Activated CD4-positive, alpha-beta memory T cell treated with anti-CD3 and anti-CD28 coated beads for 36 hours (primary cell): ENCODE measurements at regions not wholly inside any gene's neighbourhood (a gene's known extent, or its start where the extent isn't known, plus 50 kb on each side); places are given as distances from the start of the nearest gene placed in this dataset.

Experiments
- CTCF ChIA-PET: fragments of 350-600 bp; sonication (Branson Sonifier 250); formaldehyde crosslinking; loops from one replicate; lab custom pipeline; 2021; ENCODE audit warnings: antibody characterized with exemption, inconsistent platforms; lab: Charles Lee
- POLR2A ChIA-PET: fragments of 350-600 bp; sonication (Branson Sonifier 250); formaldehyde crosslinking; loops from one replicate; lab custom pipeline; 2021; ENCODE audit warnings: antibody characterized with exemption; lab: Charles Lee
- DNase-seq: peaks from one replicate; pipeline ENCODE4 v3.0.0-alpha.2; 2020
- H3K27ac Mint-ChIP-seq: one replicate; pipeline ENCODE4 v1.8.0; 2021; ENCODE audit warnings: mixed read lengths
- H3K27me3 Mint-ChIP-seq: one replicate; pipeline ENCODE4 v1.8.0; 2021; ENCODE audit warnings: mixed read lengths
- H3K36me3 Mint-ChIP-seq: one replicate; pipeline ENCODE4 v1.8.0; 2021; ENCODE audit warnings: mixed read lengths
- H3K4me1 Mint-ChIP-seq: one replicate; pipeline ENCODE4 v1.8.0; 2021; ENCODE audit warnings: low read depth, mixed read lengths
- H3K4me3 Mint-ChIP-seq: one replicate; pipeline ENCODE4 v1.8.0; 2021; ENCODE audit warnings: mild to moderate bottlenecking, mixed read lengths
- H3K9me3 Mint-ChIP-seq: one replicate; pipeline ENCODE4 v1.8.0; 2021; ENCODE audit warnings: mixed read lengths
- intact Hi-C: fragments of 100-400 bp; cut with micrococcal nuclease; formaldehyde crosslinking; loops from one replicate; pipeline ENCODE4 v1.15.1; 2023

GRCh38 chr6:2403546-2403945, 158.1 kb upstream of the GMDS start:
- H3K4me3 Mint-ChIP-seq = no peak overlapping the region

DNA sequence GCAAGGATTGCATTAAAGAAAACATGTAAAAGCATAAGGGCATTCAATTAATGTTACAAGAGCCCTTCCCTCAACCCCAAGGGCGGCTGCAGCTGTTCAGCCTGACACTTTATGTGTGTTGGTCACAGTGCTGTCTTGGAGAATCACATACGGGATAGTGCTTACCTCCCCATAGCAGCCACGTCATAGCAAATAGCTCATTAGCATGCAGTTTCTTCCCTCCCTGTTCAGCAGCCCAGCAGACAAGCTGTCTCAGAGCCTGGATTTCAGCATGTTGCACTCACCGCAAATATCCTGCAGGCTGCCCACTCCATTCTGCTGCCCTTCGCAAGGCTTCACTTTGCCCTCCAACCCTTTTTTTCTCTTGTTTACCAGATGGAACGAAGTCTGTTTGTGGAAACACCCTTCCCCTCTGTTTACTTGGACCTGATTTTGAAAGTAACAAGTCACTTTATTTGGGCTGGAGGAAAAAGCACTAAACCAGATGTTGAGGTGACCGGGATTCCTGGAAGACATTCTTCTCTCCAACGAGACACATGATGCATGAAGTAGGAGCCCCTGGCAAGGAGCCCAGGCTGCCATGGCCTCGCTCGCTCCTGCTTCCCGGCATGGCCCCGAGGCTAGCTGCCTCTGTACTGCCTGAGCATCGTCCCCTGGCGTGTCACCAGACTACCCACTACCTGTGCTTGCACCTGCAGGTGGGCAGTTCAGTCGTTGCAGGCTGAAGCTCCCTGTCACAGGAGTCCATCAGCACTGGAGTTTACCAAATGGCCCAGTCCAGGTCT, 151.6 kb upstream of the GMDS start:
- CTCF ChIA-PET = interaction anchor here (1.2 kb wide), 1 partner anchor 237 kb away, joined by 3 read pairs; no protein-coding TSS in a partner anchor
- POLR2A ChIA-PET = no interaction called here
- no peaks in the 10 kb centered on the region for H3K27me3 Mint-ChIP-seq

More at GRCh38 chr6:2403546-2403945, 158.1 kb upstream of the GMDS start:
- Mint-ChIP-seq H3K9me3 (no peaks in the 10 kb centered on the region), H3K36me3 (peaks cover 5% of the 10 kb centered on the region), H3K27ac (no peak overlapping the region), H3K4me1 (no peaks in the 10 kb centered on the region), H3K27me3 (no peaks in the 10 kb centered on the region)
- intact Hi-C loops = no loop called here
- POLR2A ChIA-PET = no interaction called here
- DNase-seq = no peak
- CTCF ChIA-PET = no interaction called here

DNA sequence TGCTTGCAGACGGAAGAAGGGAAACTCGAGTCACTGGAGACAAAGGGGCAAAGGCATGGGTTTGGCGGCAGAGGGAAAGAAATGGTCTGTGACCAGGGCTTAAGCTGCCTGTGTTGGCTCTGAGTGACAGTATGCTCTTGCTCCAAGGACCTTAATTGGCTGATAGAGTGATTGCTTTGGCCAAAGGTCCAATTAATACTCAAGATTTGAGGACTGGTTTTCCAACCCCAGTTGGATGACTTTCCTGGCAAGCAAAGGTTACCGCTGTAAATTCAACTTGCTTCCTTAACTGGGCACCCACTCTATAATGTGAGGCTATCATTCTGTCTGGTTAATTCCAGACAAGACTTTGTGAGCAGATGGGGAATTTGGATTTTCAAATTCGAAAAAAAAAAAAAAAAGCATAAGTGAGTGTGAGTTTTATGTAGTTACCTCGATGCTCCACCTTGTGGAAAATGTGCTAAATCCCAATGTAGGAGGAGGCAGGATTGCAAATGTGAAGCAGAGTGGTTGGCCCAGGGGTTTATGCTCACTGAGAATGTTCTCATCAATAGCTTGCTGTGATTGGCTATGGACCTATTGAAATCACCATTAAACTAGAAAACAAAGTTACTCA, 150.7 kb upstream of the GMDS start:
- Mint-ChIP-seq H3K4me1 (no peaks in the 10 kb centered on the region), H3K4me3 (no peak overlapping the region), H3K9me3 (no peaks in the 10 kb centered on the region), H3K27ac (no peak overlapping the region), H3K27me3 (no peaks in the 10 kb centered on the region), H3K36me3 (peaks cover 7% of the 10 kb centered on the region)
- no peak for DNase-seq
- POLR2A ChIA-PET = no interaction called here
- intact Hi-C loops = no loop called here
- CTCF ChIA-PET = interaction anchor here (1.2 kb wide), 1 partner anchor 238 kb away, joined by 3 read pairs; no protein-coding TSS in a partner anchor

More for the DNA sequence above, 151.6 kb upstream of the GMDS start:
- Mint-ChIP-seq H3K27ac (no peak overlapping the region), H3K36me3 (peaks cover 7% of the 10 kb centered on the region), H3K4me3 (no peak overlapping the region), H3K9me3 (no peaks in the 10 kb centered on the region), H3K4me1 (no peaks in the 10 kb centered on the region)
- intact Hi-C loops = no loop called here
- DNase-seq = no peak

- no peak for DNase-seq
- H3K4me1 Mint-ChIP-seq = peaks cover 5% of the 10 kb centered on the region
- peaks cover 10% of the 10 kb centered on the region for H3K9me3 Mint-ChIP-seq
- POLR2A ChIA-PET = no interaction called here
- intact Hi-C loops = no loop called here
- no peak overlapping the region for H3K27ac Mint-ChIP-seq
- H3K27me3 Mint-ChIP-seq = no peaks in the 10 kb centered on the region
- no peak overlapping the region for H3K4me3 Mint-ChIP-seq
- no peaks in the 10 kb centered on the region for H3K36me3 Mint-ChIP-seq
- CTCF ChIA-PET = no interaction called here
Measured at GRCh38 chr6:2388554-2389324, 143.3 kb upstream of the GMDS start.

DNA sequence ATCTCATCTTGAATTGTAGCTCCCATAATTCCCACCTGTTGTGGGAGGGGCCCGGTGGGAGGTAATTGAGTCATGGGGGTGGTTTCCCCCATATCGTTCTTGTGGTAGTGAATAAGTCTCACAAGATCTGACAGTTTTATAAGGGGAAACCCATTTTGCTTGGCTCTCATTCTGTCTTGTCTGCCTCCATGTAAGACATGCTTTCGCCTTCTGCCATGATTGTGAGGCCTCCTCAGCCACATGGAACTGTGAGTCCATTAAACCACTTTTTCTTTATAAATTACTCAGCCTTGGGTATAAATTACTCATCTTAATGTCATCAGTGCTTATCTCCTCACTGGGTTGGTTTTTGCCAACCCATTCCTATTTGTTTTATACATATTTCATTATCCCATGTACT, 142.0 kb upstream of the GMDS start:
- peaks cover 5% of the 10 kb centered on the region for H3K4me1 Mint-ChIP-seq
- H3K9me3 Mint-ChIP-seq = peaks cover 10% of the 10 kb centered on the region

GRCh38 chr6:2385471-2385983, 140.1 kb upstream of the GMDS start:
- CTCF ChIA-PET = no interaction called here

More for the DNA sequence above, 142.0 kb upstream of the GMDS start:
- intact Hi-C loops = no loop called here
- DNase-seq = peak; percentile 36
- Mint-ChIP-seq H3K27ac (no peak overlapping the region), H3K4me3 (no peak overlapping the region), H3K27me3 (no peaks in the 10 kb centered on the region), H3K36me3 (no peaks in the 10 kb centered on the region)
- ChIA-PET POLR2A (no interaction called here), CTCF (no interaction called here)

GRCh38 chr6:2384528-2384927, 139.1 kb upstream of the GMDS start:
- CTCF ChIA-PET = no interaction called here
- Mint-ChIP-seq H3K9me3 (peaks cover 10% of the 10 kb centered on the region), H3K36me3 (no peaks in the 10 kb centered on the region), H3K27ac (no peak overlapping the region), H3K4me1 (peaks cover 5% of the 10 kb centered on the region), H3K27me3 (no peaks in the 10 kb centered on the region), H3K4me3 (no peak overlapping the region)
- no peak for DNase-seq
- intact Hi-C loops = no loop called here
- POLR2A ChIA-PET = no interaction called here

More at GRCh38 chr6:2385471-2385983, 140.1 kb upstream of the GMDS start:
- POLR2A ChIA-PET = no interaction called here
- Mint-ChIP-seq H3K36me3 (no peaks in the 10 kb centered on the region), H3K4me1 (peaks cover 5% of the 10 kb centered on the region), H3K27ac (no peak overlapping the region), H3K27me3 (no peaks in the 10 kb centered on the region), H3K4me3 (no peak overlapping the region), H3K9me3 (peaks cover 10% of the 10 kb centered on the region)
- DNase-seq = no peak
- intact Hi-C loops = no loop called here

GRCh38 chr6:2381872-2382661, 136.7 kb upstream of the GMDS start:
- CTCF ChIA-PET = no interaction called here
- peaks cover 2% of the 10 kb centered on the region for H3K4me1 Mint-ChIP-seq

DNA sequence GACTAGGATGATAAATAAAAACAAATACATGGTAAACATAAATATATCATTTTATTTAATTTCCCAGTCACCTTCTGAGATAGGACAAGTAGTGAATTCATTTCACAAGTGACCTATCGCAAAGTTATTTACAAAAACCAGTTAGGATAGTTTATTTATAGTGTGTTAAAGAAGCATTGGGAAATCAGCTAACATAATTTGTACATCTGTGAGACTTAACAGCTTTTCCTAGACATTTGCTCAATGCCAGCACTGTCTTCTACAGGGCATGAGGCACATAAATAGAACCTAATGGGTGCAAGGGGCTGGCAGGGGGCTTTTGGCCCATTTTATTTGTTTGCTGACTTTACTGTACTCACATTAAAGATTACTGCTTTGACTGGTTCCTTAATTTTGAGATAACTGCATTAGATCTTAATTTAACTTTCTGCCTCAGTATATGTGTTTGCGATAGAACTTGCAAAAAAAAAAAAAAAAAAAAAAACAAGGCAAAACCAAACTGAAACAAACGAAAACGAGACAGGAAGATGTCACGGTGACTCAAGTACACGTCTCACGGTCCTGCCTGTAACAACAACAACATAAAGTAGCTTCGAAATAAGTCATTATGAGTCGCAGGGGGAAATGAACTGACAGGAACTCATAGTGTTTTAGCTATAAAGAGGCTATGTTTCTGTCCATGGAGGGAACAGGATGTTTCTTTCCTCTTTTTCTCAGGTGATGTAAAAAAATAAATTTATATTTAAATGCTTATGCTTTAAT, 133.7 kb upstream of the GMDS start:
- peak; percentile 35 for DNase-seq
- POLR2A ChIA-PET = interaction anchor here (0.7 kb wide), 1 partner anchor 272 kb away, joined by 3 read pairs; no protein-coding TSS in a partner anchor
- Mint-ChIP-seq H3K4me1 (peaks cover 2% of the 10 kb centered on the region), H3K27ac (no peak overlapping the region), H3K27me3 (no peaks in the 10 kb centered on the region), H3K36me3 (no peaks in the 10 kb centered on the region), H3K9me3 (no peaks in the 10 kb centered on the region), H3K4me3 (no peak overlapping the region)
- intact Hi-C loops = loop anchor here (2.0 kb wide), 1 partner anchor 268 kb away; no protein-coding TSS in a partner anchor
- CTCF ChIA-PET = interaction anchor here (0.9 to 1.0 kb wide), 2 partner anchors 127 to 255 kb away, joined by 3 read pairs; no protein-coding TSS in a partner anchor

More at GRCh38 chr6:2381872-2382661, 136.7 kb upstream of the GMDS start:
- Mint-ChIP-seq H3K27ac (no peak overlapping the region), H3K27me3 (no peaks in the 10 kb centered on the region), H3K9me3 (peaks cover 4% of the 10 kb centered on the region), H3K36me3 (no peaks in the 10 kb centered on the region), H3K4me3 (no peak overlapping the region)
- POLR2A ChIA-PET = no interaction called here
- DNase-seq = no peak
- intact Hi-C loops = no loop called here

DNA sequence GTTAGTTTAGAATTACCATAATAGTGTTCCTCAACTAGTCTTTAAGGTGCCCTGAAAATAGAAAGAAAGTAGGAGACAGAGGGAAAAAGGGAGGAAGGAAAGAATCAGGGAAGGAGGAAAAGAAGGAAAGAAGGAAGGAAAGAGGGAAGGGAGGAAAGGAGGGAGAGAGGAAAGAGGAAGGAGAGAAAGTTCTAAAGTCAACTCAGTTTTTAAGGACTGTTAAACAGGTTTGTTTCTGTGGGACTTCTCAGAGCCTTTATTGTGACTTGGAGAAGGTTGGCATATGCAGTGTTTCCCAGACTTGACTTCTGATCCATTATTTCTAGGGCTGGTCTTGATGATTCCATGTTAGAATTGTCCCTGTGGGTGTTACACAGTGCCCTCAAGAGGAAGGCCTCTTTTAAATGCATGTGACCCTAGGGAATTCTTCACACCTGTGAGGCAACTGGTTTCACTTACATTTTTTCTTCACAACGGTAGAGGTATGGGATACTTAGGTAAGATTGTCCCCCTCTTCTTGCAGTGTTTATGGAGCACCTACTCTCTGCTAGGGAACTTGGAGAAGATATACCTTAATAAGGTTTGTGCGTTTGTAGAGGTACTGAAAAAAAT, 132.7 kb upstream of the GMDS start:
- H3K4me1 Mint-ChIP-seq = peaks cover 2% of the 10 kb centered on the region
- H3K27me3 Mint-ChIP-seq = no peaks in the 10 kb centered on the region
- intact Hi-C loops = loop anchor here (2.0 kb wide), 1 partner anchor 267 kb away; no protein-coding TSS in a partner anchor
- DNase-seq = no peak
- no peaks in the 10 kb centered on the region for H3K9me3 Mint-ChIP-seq
- no peak overlapping the region for H3K27ac Mint-ChIP-seq
- no peaks in the 10 kb centered on the region for H3K36me3 Mint-ChIP-seq
- no peak overlapping the region for H3K4me3 Mint-ChIP-seq
- ChIA-PET POLR2A (no interaction called here), CTCF (interaction anchor here (1.0 kb wide), 1 partner anchor 256 kb away, joined by 3 read pairs; no protein-coding TSS in a partner anchor)
